A673 (cell line): ENCODE measurements at regions not wholly inside any gene's neighbourhood (a gene's known extent, or its start where the extent isn't known, plus 50 kb on each side); places are given as distances from the start of the nearest gene placed in this dataset.

Experiments used
- BruUV-seq: library from RNA; stranded (reverse); fragments of 400-500 nt; replicated peaks from 2 replicates; lab custom pipeline; 2021; lab: Mats Ljungman, UMichigan
- CTCF ChIA-PET: fragments of 300-600 bp; sonication (Branson Sonifier 250); formaldehyde crosslinking; loops from one replicate; lab custom pipeline; 2022; ENCODE audit warnings: antibody characterized with exemption; lab: Charles Lee
- POLR2A ChIA-PET: fragments of 300-600 bp; sonication (Branson Sonifier 250); formaldehyde crosslinking; loops from one replicate; lab custom pipeline; 2022; ENCODE audit warnings: antibody characterized with exemption; ENCODE audit not compliant: low non-redundant PET; lab: Charles Lee
- DNase-seq: peaks from one replicate; pipeline ENCODE4 v3.0.0-alpha.2; 2015; ENCODE audit warnings: low spot score
- H3K27ac ChIP-seq: fragments of 200-600 bp; sonication (generic); 2 replicates; pipeline ENCODE4 v1.5.1; 2016; ENCODE audit warnings: mixed run types, low read depth, mild to moderate bottlenecking, mixed read lengths, antibody characterized with exemption, low read length; ENCODE audit not compliant: poor library complexity, severe bottlenecking
- H3K27me3 ChIP-seq: fragments of 200-600 bp; sonication (generic); replicated peaks from 2 replicates; pipeline ENCODE4 v1.6.1; 2017; ENCODE audit warnings: mixed run types, low read depth, mild to moderate bottlenecking, mixed read lengths, antibody characterized with exemption, low read length; ENCODE audit not compliant: insufficient read depth, poor library complexity
- H3K36me3 ChIP-seq: fragments of 200-600 bp; sonication (generic); 2 replicates; pipeline ENCODE4 v1.6.1; 2016; ENCODE audit warnings: mixed run types, mild to moderate bottlenecking, mixed read lengths, antibody characterized with exemption, low read length; ENCODE audit not compliant: insufficient read depth, poor library complexity, severe bottlenecking
- H3K4me1 ChIP-seq: fragments of 200-600 bp; sonication (generic); 2 replicates; pipeline ENCODE4 v1.6.1; 2017; ENCODE audit warnings: mixed run types, mild to moderate bottlenecking, mixed read lengths, antibody characterized with exemption, low read length; ENCODE audit not compliant: insufficient read depth, poor library complexity, severe bottlenecking
- H3K4me3 ChIP-seq: fragments of 200-600 bp; sonication (generic); 2 replicates; pipeline ENCODE4 v1.5.1; 2016; ENCODE audit warnings: low read depth, mixed run types, mild to moderate bottlenecking, mixed read lengths, low read length; ENCODE audit not compliant: poor library complexity, severe bottlenecking
- H3K9me3 ChIP-seq: fragments of 200-600 bp; sonication (generic); 2 replicates; pipeline ENCODE4 v1.6.1; 2016; ENCODE audit warnings: mixed run types, low read depth, mild to moderate bottlenecking, mixed read lengths, antibody characterized with exemption, low read length; ENCODE audit not compliant: poor library complexity, severe bottlenecking
- EZH2 ChIP-seq: fragments of 200-600 bp; sonication (generic); IDR thresholded peaks from 2 replicates; pipeline ENCODE4 v1.6.1; 2017; ENCODE audit warnings: borderline replicate concordance, low read depth, mild to moderate bottlenecking, mixed read lengths, antibody characterized with exemption, low read length; ENCODE audit not compliant: poor library complexity, severe bottlenecking
- intact Hi-C: fragments of 100-400 bp; cut with micrococcal nuclease; formaldehyde crosslinking; loops from one replicate; pipeline ENCODE4 v1.10.0; 2022; ENCODE audit not compliant: unreplicated experiment
- TF ChIP-seq, protein P1 (sequence below): fragments of 300-800, 200-600 bp; sonication (generic); conservative IDR thresholded peaks from 2 replicates; pipeline ENCODE4 v1.5.1; 2017; ENCODE audit warnings: low read depth, mild to moderate bottlenecking, antibody characterized with exemption, low read length, moderate library complexity, mixed read lengths

DNA sequence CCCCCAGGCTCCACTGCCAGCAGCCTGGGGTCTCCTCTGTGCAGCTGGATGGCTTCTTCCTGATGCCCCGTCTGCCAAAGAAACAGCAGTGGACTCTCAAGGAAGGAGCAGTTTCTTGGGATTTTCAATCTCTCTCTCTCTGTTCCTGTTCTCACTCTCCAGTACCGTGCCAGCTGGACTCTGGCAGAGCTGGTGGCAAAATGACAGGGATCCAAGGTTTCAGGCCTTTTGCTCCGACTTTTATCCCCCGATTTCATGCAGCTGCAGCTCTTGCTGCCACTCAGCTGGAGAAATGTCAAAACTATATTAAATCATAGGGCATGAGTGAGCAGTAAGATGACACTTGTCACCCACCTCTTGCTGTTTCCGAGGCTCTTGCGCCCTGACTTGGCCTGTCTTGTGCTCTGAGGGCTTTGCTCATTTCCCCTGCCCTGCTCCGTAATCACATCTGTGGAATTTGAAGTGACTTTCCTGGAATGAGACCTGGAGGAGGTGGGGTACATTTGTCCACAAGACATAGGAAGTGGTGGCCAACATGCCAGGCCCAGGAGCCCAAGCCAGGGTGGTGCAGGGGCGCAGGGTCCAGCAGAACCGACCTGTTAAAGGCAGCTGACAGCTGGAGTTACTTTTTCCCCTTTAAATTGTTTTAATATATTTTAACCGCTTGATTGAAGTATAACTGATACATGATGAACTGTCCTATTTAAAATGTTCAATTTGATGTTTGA, 576.2 kb downstream of the PTPRU start:
- Histone ChIP-seq H3K36me3 (no peaks in the 10 kb centered on the region), H3K9me3 (no peaks in the 10 kb centered on the region), H3K4me3 (no peak overlapping the region), H3K27ac (no peak overlapping the region), H3K27me3 (peaks cover 22% of the 10 kb centered on the region), H3K4me1 (no peaks in the 10 kb centered on the region)
- CTCF ChIA-PET: no interaction called here
- no TSS peak for BruUV-seq
- TF ChIP-seq, protein P1, sequence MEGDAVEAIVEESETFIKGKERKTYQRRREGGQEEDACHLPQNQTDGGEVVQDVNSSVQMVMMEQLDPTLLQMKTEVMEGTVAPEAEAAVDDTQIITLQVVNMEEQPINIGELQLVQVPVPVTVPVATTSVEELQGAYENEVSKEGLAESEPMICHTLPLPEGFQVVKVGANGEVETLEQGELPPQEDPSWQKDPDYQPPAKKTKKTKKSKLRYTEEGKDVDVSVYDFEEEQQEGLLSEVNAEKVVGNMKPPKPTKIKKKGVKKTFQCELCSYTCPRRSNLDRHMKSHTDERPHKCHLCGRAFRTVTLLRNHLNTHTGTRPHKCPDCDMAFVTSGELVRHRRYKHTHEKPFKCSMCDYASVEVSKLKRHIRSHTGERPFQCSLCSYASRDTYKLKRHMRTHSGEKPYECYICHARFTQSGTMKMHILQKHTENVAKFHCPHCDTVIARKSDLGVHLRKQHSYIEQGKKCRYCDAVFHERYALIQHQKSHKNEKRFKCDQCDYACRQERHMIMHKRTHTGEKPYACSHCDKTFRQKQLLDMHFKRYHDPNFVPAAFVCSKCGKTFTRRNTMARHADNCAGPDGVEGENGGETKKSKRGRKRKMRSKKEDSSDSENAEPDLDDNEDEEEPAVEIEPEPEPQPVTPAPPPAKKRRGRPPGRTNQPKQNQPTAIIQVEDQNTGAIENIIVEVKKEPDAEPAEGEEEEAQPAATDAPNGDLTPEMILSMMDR: no peak
- intact Hi-C loops: no loop called here
- POLR2A ChIA-PET: no interaction called here
- no peak for DNase-seq

DNA sequence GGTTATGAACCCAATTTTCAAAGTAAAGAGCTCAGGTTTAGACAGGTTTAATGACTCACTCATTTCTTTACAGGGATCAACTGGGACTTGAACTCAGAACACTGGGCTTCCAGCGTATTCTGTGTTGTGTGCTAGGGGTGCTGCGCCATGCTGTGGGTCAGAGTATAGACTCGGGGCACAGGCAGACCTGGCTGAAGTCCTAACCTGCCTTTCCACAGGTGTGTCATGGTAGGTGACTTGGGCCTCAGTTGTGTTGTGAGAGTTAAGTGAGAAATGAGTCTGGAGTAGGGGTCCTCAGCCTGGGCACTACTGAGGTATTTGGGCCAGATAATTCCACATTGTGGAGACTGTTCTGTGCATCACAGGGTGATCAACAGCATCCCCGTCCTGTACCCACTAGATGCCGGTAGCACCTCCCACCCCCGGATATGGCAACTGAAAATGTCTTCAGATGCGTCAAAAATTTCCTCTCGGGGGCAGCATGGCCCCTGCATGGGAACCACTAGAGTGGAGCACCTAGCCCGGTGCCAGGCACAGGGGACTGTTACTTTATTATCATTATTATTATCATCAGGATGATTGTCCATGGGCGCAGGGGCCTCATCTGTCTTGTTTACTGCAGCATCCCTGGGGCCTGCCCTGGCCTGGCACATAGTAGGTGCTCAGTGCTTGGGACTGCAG, 575.5 kb downstream of the PTPRU start:
- Histone ChIP-seq H3K27ac (no peak overlapping the region), H3K4me3 (no peak overlapping the region), H3K9me3 (no peaks in the 10 kb centered on the region), H3K36me3 (no peaks in the 10 kb centered on the region), H3K27me3 (peaks cover 16% of the 10 kb centered on the region), H3K4me1 (peaks cover 2% of the 10 kb centered on the region)
- POLR2A ChIA-PET: no interaction called here
- TF ChIP-seq, protein P1: no peak
- TF ChIP-seq EZH2: no peak
- intact Hi-C loops: no loop called here
- CTCF ChIA-PET: no interaction called here
- DNase-seq: no peak
- BruUV-seq: no TSS peak

DNA sequence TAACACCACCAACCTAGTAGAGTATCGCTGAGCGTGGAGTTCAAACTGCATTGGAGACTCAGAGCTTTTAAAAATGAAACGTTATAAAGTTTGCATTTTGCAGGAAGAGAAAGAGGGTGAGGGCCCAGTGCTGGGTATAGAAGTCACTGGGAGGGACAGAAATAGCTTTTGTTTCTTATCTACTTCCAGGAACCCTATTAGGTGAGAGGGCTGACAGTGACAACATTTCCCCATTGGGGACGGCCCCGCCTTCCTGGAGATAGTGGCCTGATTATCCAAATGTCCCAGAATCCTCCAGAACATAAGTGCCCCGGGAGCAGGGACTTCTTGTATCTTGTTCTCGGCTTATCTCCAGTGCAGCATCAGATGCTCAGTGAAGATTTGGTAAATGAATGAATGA, 574.9 kb downstream of the PTPRU start:
- no peak overlapping the region for H3K27ac ChIP-seq
- H3K27me3 ChIP-seq: peaks cover 10% of the 10 kb centered on the region
- ChIA-PET POLR2A (no interaction called here), CTCF (no interaction called here)
- TF ChIP-seq, protein P1: no peak
- TF ChIP-seq EZH2: no peak
- intact Hi-C loops: no loop called here
- H3K4me3 ChIP-seq: no peak overlapping the region
- no peaks in the 10 kb centered on the region for H3K36me3 ChIP-seq
- H3K9me3 ChIP-seq: no peaks in the 10 kb centered on the region
- peaks cover 4% of the 10 kb centered on the region for H3K4me1 ChIP-seq
- no TSS peak for BruUV-seq
- no peak for DNase-seq
